OCI-LY7 (cell line): ENCODE measurements at regions not wholly inside any gene's neighbourhood (a gene's known extent, or its start where the extent isn't known, plus 50 kb on each side); places are given as distances from the start of the nearest gene placed in this dataset.
"Not testable (repeated sequence)": the region's sequence is repeated elsewhere in the genome, so short reads cannot be mapped to it uniquely, and the experiment has no call there.

Source experiments
- BruUV-seq: library from RNA; stranded (reverse); fragments of 400-500 nt; replicated peaks from 2 replicates; lab custom pipeline; 2021; lab: Mats Ljungman, UMichigan
- CTCF ChIA-PET: fragments of 300-600 bp; sonication (Branson Sonifier 250); formaldehyde crosslinking; loops from one replicate; lab custom pipeline; 2022; ENCODE audit warnings: antibody characterized with exemption; ENCODE audit not compliant: unreplicated experiment; lab: Charles Lee
- POLR2A ChIA-PET: fragments of 300-600 bp; sonication (Branson Sonifier 250); formaldehyde crosslinking; loops from one replicate; lab custom pipeline; 2022; ENCODE audit warnings: antibody characterized with exemption; lab: Charles Lee
- DNase-seq: peaks from one replicate; pipeline ENCODE4 v3.0.0-alpha.2; 2015; ENCODE audit warnings: low spot score
- H2AFZ ChIP-seq: fragments of 200-600 bp; sonication (generic), shearing (Covaris generic); 2 replicates; pipeline ENCODE4 v1.6.1; 2014; ENCODE audit warnings: mild to moderate bottlenecking, antibody characterized with exemption, low read length, moderate library complexity
- H3K27ac ChIP-seq: fragments of 200-600 bp; sonication (generic); 2 replicates; pipeline ENCODE4 v1.5.1; 2014; ENCODE audit warnings: mixed run types, low read depth, mild to moderate bottlenecking, moderate library complexity, low read length, inconsistent platforms; ENCODE audit not compliant: poor library complexity, severe bottlenecking
- H3K36me3 ChIP-seq: fragments of 200-600 bp; sonication (generic); 2 replicates; pipeline ENCODE4 v1.6.1; 2014; ENCODE audit warnings: mild to moderate bottlenecking, antibody characterized with exemption, low read length, moderate library complexity, mixed read lengths; ENCODE audit not compliant: insufficient read depth
- H3K4me1 ChIP-seq: fragments of 200-600 bp; sonication (generic); 2 replicates; pipeline ENCODE4 v1.5.1; 2014; ENCODE audit warnings: mild to moderate bottlenecking, low read length; ENCODE audit not compliant: insufficient read depth, poor library complexity, severe bottlenecking
- H3K4me2 ChIP-seq: fragments of 200-600 bp; sonication (generic); 2 replicates; pipeline ENCODE4 v1.6.1; 2014; ENCODE audit warnings: mild to moderate bottlenecking, low read length
- H3K4me3 ChIP-seq: fragments of 200-600 bp; sonication (generic); 2 replicates; pipeline ENCODE4 v1.5.1; 2014; ENCODE audit warnings: mild to moderate bottlenecking, low read depth, low read length; ENCODE audit not compliant: poor library complexity, severe bottlenecking
- H3K79me2 ChIP-seq: fragments of 200-600 bp; sonication (generic); 2 replicates; pipeline ENCODE4 v1.6.1; 2016; ENCODE audit warnings: low read depth, mild to moderate bottlenecking, low read length, moderate library complexity, mixed read lengths; ENCODE audit not compliant: insufficient read depth
- H3K9me2 ChIP-seq: fragments of 200-600 bp; sonication (generic); 2 replicates; pipeline ENCODE4 v1.6.1; 2016; ENCODE audit warnings: mild to moderate bottlenecking, low read length, mixed read lengths; ENCODE audit not compliant: insufficient read depth
- H3K9me3 ChIP-seq: fragments of 200-600 bp; sonication (generic); 2 replicates; pipeline ENCODE4 v1.6.1; 2014; ENCODE audit warnings: mild to moderate bottlenecking, mixed run types, low read length, mixed read lengths
- H4K20me1 ChIP-seq: fragments of 200-600 bp; sonication (generic); 2 replicates; pipeline ENCODE4 v1.6.1; 2014; ENCODE audit warnings: mild to moderate bottlenecking, antibody characterized with exemption, low read length, moderate library complexity, mixed read lengths; ENCODE audit not compliant: insufficient read depth
- EZH2phosphoT487 ChIP-seq: fragments of 200-600 bp; sonication (generic); IDR thresholded peaks from 2 replicates; pipeline ENCODE4 v1.6.1; 2018; ENCODE audit warnings: low read depth, borderline replicate concordance, mild to moderate bottlenecking, mixed run types, antibody characterized with exemption, low read length, moderate library complexity, mixed read lengths
- intact Hi-C: fragments of 100-400 bp; cut with micrococcal nuclease; formaldehyde crosslinking; loops from one replicate; pipeline ENCODE4 v1.10.0; 2022; ENCODE audit not compliant: unreplicated experiment
- TF ChIP-seq, protein P1 (sequence below): fragments of 200-600 bp; sonication (generic); conservative IDR thresholded peaks from 2 replicates; pipeline ENCODE4 v1.5.1; 2014; ENCODE audit warnings: mild to moderate bottlenecking, antibody characterized with exemption, low read length, moderate library complexity, mixed read lengths

DNA sequence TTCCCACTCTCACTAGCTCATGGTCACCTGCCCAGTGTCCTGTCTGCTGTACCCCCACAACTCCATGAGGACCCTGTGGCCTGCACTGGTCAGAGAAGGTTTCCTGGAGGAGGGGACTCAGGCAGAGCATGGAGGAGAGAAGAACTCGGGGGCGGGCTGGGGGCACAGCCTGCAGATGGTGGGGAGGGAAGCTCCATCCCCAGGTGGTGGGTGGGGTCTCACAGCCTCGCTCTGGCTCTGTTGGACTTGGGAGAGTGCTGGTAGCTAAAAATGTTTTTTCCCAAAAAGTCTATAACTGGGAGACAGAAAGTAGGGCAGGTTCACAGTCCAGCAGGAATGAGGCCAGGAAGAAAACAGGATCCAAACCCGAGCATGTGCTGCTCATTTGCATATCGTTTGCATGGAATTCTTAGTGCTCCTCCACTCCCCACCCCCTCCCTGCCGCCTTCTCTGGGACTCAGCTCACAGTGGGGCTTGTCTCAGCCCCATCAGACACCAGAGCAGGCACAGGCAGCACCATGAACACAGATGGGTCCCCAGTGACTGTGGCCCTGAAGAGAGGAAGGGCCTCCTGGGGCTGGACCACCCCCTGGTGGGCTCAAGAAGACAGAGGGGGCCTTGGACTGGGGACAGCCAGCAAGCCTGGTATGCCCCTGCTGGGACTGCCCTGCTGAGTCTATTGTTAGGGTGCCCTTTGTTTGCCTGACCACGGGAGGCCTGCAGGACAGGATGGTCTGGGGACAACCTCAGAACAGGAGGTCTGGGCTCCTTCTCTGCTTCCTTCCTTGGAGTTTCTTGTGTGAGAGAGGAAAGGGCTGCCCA, 67.0 kb upstream of the SFSWAP start:
- Histone ChIP-seq H3K79me2 (no peaks in the 10 kb centered on the region), H2AFZ (no peak overlapping the region), H3K27ac (no peak overlapping the region), H3K9me3 (no peaks in the 10 kb centered on the region), H4K20me1 (no peaks in the 10 kb centered on the region), H3K4me1 (no peaks in the 10 kb centered on the region), H3K9me2 (no peaks in the 10 kb centered on the region), H3K4me2 (no peak overlapping the region), H3K4me3 (no peak overlapping the region), H3K36me3 (no peaks in the 10 kb centered on the region)
- BruUV-seq: no TSS peak
- ChIA-PET POLR2A (interaction anchor here (0.5 kb wide), 1 partner anchor 182 kb away, joined by 4 read pairs; no protein-coding TSS in a partner anchor), CTCF (no interaction called here)
- DNase-seq: no peak
- intact Hi-C loops: no loop called here
- TF ChIP-seq, protein P1, sequence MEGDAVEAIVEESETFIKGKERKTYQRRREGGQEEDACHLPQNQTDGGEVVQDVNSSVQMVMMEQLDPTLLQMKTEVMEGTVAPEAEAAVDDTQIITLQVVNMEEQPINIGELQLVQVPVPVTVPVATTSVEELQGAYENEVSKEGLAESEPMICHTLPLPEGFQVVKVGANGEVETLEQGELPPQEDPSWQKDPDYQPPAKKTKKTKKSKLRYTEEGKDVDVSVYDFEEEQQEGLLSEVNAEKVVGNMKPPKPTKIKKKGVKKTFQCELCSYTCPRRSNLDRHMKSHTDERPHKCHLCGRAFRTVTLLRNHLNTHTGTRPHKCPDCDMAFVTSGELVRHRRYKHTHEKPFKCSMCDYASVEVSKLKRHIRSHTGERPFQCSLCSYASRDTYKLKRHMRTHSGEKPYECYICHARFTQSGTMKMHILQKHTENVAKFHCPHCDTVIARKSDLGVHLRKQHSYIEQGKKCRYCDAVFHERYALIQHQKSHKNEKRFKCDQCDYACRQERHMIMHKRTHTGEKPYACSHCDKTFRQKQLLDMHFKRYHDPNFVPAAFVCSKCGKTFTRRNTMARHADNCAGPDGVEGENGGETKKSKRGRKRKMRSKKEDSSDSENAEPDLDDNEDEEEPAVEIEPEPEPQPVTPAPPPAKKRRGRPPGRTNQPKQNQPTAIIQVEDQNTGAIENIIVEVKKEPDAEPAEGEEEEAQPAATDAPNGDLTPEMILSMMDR: no peak
- TF ChIP-seq EZH2phosphoT487: no peak

DNA sequence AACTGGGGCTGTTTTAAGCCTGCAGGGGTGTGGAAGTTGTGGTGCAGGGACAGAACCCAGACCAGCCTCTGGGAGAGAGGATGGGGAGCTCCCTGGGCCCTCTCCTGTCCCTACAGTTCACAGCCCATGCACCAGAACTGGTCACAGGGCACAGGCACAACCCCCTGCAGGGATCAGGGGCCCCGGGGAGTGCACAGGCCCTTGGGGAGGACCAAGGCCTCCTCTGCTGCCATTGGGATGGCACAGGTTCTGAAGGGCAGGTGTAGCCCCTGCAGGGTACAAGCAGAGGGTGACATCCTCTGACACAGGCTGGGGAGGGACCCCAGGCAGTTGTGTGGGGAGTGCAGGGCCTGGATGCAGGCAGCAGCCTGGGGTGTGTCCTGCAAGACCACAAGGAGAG, 66.4 kb upstream of the SFSWAP start:
- no peaks in the 10 kb centered on the region for H4K20me1 ChIP-seq
- no peak overlapping the region for H3K4me2 ChIP-seq
- H3K4me1 ChIP-seq: no peaks in the 10 kb centered on the region
- POLR2A ChIA-PET: no interaction called here
- H3K9me2 ChIP-seq: no peaks in the 10 kb centered on the region
- no peaks in the 10 kb centered on the region for H3K9me3 ChIP-seq
- no peak for DNase-seq
- CTCF ChIA-PET: no interaction called here
- no TSS peak for BruUV-seq
- no peaks in the 10 kb centered on the region for H3K79me2 ChIP-seq
- TF ChIP-seq EZH2phosphoT487: no peak
- TF ChIP-seq, protein P1: no peak
- no peaks in the 10 kb centered on the region for H3K36me3 ChIP-seq
- no peak overlapping the region for H2AFZ ChIP-seq
- no peak overlapping the region for H3K27ac ChIP-seq
- intact Hi-C loops: no loop called here
- H3K4me3 ChIP-seq: no peak overlapping the region

DNA sequence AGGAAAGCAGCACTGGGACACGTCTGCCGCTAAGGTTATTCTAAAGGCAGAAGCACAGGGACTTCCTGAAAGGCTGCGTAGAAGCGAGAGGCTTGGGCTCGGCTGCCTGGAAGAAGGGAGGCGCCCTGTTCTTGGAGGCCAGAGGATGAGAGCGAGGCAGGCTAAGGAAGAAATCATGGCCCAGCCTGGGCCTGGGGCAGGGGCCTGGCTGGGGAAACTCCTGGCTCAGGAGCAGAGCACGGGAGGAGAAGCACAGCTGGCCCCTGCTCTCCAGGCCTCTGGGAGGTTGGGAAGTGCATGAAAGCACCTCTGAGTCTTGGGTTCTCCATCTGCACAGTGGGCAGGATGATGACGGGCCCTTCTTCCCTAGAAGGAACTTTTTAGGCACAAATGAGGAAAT, 66.0 kb upstream of the SFSWAP start:
- DNase-seq, H4K20me1 ChIP-seq, POLR2A ChIA-PET, BruUV-seq, CTCF ChIA-PET, H3K9me2 ChIP-seq, H3K27ac ChIP-seq, H3K79me2 ChIP-seq, H3K4me3 ChIP-seq, H3K4me2 ChIP-seq, H3K9me3 ChIP-seq, intact Hi-C loops, H3K4me1 ChIP-seq, H2AFZ ChIP-seq, H3K36me3 ChIP-seq: not testable (repeated sequence)

DNA sequence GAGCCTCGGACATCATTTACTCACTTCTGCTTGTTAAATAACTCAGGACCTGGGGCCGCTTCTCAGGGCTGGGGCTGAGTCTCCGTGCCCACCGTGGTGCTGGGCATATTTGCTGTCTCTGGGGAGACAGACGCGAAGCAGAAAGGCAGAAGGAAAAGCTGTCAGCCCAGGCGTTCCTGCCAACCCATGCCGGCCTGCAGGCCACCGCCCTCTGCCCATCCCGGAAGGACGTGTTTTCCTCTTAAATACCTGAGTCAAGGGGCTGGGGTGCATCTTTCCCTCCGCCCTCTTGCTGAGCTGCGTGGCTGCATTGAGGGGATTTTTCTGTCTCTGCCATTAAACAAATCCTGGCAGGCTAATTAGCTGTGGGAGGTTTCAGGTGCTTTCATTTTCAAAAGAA, 65.3 kb upstream of the SFSWAP start:
- DNase-seq, H3K9me2 ChIP-seq, H3K4me2 ChIP-seq, H3K4me3 ChIP-seq, H4K20me1 ChIP-seq, POLR2A ChIA-PET, H3K4me1 ChIP-seq, H3K9me3 ChIP-seq, H3K79me2 ChIP-seq, CTCF ChIA-PET, BruUV-seq, H3K27ac ChIP-seq, H3K36me3 ChIP-seq, H2AFZ ChIP-seq, intact Hi-C loops: not testable (repeated sequence)

DNA sequence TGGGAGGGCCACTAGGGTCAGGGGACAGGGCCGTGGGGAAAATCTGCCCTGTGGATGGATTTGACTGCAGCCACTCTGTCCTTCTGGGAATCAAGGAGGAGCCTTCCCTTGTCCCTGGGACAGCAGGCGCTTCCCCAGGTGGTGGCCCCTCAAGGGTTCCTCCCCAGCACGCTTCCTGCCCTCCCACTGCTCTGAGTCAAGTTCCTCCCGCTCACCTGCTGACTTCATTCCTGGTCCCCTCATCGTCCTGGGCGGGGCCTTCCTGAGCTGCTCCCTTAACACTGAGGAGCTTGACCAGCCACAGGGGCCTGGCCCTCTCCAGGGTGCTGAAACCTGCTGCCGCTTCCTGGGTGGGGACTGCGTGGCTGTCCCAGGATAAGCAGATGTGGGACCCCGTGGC, 64.4 kb upstream of the SFSWAP start:
- H3K9me2 ChIP-seq, H3K79me2 ChIP-seq, CTCF ChIA-PET, DNase-seq, H3K36me3 ChIP-seq, H3K27ac ChIP-seq, H2AFZ ChIP-seq, POLR2A ChIA-PET, BruUV-seq, H3K4me1 ChIP-seq, intact Hi-C loops, H3K9me3 ChIP-seq, H4K20me1 ChIP-seq, H3K4me2 ChIP-seq, H3K4me3 ChIP-seq: not testable (repeated sequence)
